Right renal pelvis (tissue), 4 donors: ENCODE measurements at regions not wholly inside any gene's neighbourhood (a gene's known extent, or its start where the extent isn't known, plus 50 kb on each side); places are given as distances from the start of the nearest gene placed in this dataset.
A peak's percentile ranks its signal among the peaks of the same experiment; 100 is the strongest.

Source experiments
- DNase-seq, 4 donors: peaks; one replicate each; pipeline ENCODE4 v3.0.0-alpha.2; 2013; ENCODE audit warnings: low read depth in 4 of 4, low spot score in 3 of 4, missing footprints in 1 of 4

DNA sequence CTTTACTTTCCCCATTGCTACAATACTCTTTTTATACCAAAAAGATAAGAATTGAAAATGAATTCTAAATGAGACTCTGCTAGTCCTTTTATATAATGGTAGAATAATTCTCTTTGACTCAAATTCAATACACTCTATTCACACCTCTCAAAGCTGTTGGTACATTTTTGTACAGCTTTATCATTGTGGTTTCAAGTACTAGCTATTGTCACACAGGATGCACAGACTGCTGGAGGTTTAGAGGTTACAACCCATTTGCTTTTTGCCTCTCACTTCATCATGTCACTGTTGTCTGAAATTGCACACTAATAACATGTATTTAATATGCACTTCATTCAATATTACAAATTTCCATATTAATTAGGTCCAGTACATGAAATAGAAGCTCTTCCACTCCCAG, 442.2 kb upstream of the ARID1B start:
- DNase-seq = no peak

DNA sequence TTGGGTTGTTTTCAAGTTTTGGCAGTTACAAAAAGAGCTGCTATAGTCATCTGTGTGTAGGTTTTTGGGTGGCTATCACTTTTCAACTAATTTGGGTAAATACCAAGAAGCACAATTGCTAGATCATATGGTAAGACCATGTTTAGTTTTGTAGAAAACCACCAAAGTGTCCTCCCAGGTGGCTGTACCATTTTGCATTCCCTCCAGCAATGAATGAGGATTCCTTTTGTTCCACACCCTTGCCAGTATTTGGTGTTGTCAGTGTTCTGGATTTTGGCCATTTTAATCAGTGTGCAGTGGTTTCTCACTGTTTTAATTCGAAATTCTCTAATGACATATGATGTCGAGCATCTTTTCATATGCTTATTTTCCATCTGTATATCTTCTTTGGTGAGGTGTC, 457.5 kb upstream of the ARID1B start:
- DNase-seq = no peak

DNA sequence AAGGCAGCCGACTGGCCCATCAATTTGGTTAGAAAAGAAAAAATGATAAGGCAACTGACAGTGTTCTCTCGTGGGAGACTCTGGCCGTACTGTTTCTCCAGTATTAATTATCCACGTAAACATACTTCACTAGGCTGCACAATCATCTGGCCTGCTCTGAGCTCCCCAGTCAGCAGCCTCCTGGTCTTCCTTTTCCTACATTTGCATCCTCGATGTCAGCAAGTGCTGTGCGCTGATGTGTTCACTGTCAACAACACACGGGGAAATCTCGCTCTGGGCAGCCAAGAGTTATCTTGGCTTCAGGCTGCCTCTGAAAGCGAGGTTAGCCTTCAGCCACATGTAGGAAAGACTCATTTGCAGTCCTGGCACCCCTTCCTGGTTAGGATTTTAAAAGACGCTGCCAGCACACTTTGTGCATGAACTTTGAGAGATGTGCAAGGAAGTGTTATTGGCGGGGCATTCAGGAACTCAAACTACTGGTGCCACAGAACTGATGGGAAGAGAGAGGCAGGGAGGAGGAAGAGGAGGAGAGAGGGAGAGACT, 460.5 kb upstream of the ARID1B start:
- DNase-seq = no peak

DNA sequence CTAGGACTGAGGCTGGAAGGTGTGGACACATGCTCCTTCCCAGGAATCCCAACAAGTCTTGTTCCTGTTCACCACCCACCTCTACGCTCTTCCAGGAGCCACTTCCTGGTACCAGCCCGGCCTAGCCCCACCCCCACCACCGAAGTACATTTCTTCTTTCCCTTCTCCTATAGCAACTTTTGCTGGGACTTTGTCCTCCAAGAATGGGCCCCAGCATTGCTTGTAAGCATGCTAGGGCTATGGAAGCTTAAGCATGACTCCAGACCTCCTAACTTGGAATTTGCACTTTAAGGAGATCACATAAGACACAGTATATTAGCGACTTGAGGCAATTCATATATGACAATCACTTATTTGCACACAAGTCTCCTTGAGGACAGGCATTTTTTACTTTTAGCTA, 462.0 kb upstream of the ARID1B start:
- no peak for DNase-seq

DNA sequence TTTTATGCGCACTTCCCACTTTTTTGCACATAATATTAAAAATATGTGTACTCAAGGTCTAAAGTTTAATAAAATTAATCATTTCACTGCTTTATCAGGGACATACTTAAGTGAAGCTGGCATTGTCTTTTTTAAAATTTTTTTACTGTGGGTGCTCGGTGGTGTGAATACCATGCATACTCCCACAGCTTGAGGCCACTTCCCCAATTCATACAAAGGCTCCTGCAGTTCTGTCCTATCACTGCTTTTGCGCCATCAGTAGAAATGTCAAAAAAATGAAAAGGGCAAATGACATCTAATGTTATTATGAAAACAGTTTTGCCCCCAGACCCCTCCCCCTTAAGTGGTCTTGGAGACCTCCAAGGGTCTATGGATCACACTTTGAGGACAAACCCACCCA, 464.1 kb upstream of the ARID1B start:
- DNase-seq = no peak

DNA sequence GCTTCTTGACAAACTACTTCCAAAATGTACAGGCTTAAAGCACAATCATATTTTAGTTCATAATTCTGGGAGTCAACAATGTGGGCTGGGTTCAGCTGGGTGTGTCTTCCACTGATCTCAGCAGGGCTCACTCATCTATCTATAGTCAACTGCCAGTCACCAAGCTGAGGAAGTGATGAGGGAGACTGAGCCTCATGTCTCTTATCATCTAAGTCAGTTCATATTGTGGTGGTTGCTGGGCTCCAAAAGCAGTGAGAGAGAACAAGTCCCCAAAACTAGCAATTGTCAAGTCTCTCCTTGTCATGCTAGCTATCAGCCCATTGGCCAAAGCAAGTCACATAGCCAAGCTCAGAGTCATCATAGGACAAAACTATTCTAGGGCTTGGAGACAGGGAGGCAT, 465.9 kb upstream of the ARID1B start:
- DNase-seq = no peak

DNA sequence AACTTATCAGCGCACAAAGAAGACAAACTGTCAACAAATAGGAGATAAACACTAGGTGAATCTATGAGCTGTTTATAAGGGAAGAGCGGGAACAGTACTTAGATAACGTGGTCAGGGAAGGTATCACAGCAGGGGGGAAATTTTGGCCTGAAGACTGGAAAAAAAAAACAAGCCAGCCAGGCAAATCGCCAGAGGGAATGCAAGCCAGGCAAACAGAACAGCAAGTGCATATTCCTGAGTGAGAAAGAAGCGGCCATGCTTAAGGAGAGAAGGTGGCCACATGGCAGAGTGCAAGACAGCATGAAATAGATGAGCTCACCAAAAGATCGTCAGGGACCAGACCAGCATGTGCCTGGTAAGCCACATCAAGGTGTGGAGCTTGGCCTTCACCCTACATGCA, 466.5 kb upstream of the ARID1B start:
- DNase-seq = no peak

DNA sequence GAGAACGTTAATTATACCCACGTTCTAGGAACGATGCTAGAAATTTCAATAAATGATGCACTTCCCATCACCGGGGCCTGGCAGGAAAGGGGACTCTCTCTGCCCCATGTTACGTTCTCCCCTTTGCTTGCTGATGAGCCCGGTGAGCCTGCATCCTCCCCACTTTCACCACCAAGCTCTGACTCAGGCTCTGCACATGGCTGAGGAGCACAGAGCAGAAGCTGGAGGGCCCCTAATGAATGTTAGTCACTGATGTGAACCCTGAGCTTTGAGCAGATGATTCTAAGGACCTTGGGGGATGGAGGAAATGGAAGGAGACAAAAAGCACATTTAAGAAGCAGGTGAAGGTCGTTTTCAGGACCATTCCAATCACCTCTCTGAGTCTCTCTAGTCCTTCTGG, 468.2 kb upstream of the ARID1B start:
- no peak for DNase-seq

DNA sequence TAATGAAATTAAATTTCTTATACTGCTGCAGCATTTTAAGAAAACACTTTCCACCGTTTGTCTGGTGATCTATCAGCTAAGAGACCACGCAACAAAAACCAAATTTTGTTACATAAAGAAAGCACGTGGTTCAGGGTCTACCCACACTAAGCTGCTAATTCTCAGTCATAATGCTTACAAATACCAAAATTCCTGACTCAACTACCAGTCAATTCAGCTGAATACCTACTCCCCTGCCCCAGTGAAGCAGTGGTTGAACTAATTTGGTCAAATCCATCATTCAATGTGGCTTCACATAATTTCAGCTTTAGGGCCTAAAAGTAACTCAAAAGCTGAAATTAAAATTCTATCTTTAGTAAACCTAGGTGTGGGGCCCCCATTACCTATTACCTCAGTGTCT, 468.6 kb upstream of the ARID1B start:
- DNase-seq = no peak

DNA sequence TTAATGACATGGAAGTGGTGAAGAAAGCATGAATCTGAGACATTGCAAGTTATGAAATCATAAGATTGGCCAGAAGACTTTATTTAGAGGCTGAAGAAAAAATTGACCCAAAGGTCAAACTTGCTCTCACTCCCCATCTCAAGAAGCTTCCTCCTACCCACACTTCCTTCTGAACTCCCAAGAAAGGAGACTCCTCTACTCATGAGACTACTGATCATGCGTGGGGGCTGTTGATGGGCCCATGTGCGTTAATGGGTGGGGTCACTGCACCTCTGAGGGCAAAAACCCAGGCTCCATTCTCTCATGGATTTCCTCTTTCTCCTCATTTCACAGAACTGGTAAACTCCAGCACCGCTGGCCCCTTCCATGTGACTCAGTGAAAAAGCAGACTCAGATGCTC, 470.6 kb upstream of the ARID1B start:
- DNase-seq = no peak

DNA sequence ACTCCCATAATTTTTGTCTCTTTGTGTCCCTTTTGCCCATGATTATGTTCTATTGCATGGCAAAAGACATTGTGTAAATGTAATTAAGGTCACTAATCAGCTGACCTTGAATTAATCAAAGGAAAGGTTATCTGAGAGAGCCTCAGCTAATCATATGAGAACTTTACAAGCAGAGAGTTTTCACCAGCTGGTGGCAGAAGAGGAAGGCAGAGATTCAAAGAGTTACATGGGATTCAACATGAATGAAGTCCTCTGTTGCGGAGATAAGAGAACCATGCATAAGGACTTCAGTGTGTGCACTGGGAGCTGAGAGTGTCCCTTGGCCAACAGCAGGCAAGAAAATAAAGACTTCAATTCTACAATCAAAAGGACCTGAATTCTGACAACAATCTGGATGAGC, 494.1 kb upstream of the ARID1B start:
- DNase-seq = no peak

DNA sequence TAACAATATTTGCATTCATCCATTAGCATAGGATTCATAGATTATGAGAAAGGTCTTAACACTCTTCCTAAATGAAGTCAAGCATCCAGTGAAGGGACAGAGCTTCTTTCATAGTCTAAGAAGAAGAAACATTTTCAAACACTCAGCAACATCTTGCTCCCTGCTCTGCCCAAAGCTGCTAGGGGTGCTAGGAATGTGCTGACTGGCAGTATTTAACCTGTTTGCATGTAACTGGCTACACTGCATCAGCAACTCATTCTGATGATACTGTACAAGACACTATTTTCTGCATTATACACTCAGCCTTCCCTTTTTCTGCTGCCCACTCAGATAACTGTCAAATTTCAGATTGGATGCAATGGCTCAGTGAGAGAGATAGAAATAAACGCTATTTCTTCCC, 495.1 kb upstream of the ARID1B start:
- no peak for DNase-seq

DNA sequence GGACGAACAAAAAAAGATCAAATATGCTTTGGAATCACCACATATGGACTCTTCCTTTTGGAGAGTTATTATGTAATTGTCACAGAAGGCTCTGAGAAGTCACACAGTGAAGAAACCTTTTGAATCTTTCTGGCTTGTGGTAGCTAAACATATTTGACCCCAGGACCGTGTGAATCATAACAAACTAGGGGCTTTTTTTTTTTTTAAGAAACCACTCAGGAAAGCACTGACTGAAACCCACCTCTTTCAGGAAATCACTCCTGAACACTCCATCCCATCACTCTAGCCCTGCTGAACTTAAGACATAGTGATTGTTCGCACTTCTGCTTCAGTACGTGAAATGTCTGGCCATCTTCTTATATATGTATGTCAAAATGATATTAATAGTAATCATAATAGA, 495.9 kb upstream of the ARID1B start:
- DNase-seq = no peak

DNA sequence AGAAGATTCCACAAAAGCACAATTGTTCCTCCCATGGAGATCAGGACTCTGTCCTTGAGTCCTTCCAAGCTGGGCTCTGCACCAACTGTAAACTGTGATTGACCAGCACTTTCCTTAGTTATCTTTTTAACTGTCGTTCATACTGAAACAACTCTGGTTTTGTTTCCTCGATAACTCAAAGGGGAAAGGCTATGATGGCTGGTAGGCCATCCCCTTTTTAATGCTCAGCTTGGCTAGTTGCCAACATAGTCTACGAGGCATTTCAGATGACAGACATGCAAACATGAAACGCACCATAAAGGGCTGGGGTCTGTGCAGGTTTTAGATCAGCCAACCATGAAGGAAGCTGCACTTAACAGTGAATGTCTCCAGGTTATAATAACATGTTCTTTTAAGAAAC, 497.1 kb upstream of the ARID1B start:
- no peak for DNase-seq

DNA sequence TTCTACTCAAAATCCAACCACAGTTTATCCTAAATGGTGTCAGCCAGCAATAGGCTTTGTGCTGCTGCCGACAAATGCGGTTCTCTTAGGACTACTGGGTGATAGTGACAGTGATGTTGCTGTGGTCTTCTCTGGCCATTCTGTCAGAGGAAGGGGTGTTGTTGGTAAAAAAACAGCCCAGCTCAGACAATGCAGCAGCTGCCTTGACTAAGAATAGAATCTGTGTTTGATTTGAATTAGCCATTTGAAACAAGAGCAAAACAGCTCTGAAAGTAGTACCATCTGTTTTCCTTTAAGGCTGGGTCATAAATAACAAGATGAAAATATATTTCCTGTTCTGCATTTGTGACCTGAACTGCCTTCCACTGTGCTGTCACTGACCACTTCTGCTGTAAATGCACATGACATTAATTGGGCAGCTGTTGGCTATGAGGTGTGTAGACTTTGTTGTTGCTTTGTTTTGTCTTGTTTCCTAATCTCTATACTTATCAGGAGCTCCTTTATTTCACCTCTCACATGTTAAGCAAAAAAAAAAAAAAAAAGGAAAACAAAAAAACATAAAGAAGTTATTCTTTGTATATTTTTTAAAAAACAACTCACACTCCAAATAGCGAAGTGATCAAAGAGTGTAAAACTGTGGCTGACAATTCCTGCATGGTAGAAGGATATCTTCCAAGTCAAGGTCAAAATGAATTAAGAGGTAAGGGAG, 497.8 kb upstream of the ARID1B start:
- peak; percentile 32 to 60 (median 46) for DNase-seq

DNA sequence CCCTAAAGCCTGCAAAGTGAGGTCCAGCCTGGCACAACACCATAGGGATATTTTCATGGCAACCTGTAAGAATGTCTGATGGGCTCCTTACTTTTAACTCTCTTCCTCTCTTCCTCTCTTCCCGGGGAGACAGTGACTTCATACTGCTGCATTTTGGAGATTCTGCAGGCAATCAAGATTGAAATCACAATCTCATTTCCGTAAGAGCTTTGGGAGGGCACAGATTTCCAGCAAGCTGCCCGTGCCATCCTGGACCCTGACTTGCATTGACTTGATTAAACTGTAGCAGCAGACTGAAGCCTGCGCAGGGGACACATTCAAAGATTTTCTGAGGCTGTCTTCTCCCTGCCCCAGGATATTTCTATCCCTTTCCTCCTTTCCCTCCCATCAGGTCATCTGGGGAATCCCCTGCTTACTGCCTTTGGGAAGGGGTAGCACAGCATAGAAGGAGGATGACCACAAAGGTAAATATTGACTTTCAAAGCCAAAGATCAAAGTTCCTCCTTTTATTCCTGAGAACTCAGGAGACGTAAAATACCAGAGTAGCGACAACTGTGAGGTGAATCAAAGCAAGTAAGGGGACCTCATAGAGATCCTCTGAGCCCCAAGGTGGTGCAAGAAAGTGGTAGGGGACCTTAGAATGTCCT, 504.0 kb upstream of the ARID1B start:
- DNase-seq = no peak

DNA sequence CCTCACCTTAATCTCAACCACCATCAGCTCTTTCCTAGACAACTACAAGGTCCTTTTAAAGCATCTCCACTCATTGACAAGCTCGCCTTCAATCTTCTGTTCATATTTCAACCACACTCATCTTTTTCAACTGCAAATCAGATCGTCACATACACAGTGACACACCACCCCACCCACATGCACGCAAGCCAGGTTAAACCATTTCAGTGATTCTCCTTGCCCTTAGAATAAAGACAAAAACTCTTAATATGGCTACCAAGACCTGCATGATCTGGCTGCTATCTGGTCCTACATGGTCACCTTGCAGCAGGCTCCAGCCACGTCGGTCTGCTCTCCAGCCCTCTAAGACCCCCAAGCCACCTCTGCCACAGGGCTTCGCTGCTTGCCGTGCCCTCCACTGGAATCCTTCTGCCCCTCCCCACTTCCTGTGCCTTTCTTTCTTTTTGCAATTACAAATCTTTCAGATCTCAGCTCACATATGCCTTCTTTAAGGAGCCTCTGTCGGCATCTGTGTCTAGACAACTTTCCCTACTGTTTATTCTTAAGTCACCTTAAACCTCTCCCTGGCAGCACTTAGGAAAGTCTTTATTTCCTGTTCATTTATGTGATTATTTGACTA, 507.3 kb upstream of the ARID1B start:
- no peak for DNase-seq

DNA sequence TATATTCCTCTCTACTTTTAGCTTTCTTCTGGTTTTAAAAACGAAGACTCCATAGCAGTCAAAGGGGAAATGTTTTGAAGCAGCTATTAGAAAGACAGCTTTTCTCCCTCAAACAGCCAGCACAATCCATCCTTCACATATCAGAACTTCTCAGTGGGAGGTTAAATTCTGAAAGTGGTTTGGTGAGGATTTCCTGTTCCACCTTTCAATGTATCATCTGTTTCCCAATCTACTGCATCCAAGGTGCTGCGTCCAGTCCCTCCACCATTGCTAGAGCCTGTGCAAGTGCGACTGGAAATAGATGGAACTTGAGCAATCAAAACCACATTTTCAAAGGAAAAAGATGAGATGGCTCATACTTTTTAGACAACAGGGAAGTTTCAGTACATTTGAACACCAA, 508.3 kb upstream of the ARID1B start:
- no peak for DNase-seq

DNA sequence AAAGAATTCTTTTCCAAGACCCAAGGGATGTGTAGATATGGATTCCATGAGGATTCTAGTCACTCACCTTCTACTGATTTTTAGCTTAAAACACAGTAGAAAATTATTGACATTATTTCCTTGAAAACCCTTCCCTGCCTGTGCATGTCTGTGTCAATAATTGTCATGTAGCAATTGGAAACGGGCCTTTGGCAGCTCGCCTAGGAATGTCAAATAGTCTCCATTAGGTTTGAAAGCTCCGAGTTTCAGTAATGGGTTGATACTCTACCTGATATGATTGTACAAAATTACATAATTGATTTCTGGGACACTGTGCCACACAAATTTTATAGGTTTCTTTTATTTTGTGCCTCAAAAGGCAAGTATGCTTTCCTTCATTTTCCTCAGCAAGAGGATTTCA, 515.2 kb upstream of the ARID1B start:
- DNase-seq = no peak

DNA sequence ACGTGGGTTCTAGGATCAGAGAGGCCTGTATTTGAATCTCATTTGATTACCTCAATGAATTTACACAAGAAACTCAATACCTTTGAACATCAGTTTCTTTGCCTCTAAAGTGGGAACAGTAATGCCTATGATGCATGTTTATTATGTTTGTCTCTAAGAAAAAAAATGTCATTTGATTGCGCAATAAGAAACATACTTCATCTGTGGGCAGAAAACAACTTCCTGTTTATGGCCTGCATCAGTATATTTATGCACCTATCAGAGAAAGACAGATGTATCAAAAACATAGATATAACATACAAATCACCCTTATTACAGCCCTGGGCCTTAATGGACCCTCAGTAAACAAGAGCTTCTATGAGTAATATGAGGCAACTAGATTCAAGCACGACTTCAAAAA, 516.4 kb upstream of the ARID1B start:
- no peak for DNase-seq

DNA sequence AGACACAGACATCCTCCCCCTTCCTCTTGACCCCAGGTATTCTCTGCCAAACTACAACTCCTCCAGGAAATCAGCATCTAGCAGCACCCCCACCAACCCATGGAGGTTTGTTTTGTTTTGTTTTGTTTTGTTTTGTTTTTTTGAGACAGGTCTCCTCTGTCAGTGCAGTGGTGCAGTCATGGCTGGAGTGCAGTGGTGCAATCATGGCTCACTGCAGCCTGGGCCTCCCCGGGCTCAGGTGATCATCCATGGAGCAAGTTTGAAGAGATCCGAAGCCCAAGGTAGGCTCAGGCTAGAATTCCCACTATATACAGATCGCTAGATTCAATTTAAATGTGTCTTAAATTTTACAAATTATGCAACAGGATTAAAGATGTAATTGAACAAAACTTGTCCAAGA, 518.2 kb upstream of the ARID1B start:
- DNase-seq = no peak

DNA sequence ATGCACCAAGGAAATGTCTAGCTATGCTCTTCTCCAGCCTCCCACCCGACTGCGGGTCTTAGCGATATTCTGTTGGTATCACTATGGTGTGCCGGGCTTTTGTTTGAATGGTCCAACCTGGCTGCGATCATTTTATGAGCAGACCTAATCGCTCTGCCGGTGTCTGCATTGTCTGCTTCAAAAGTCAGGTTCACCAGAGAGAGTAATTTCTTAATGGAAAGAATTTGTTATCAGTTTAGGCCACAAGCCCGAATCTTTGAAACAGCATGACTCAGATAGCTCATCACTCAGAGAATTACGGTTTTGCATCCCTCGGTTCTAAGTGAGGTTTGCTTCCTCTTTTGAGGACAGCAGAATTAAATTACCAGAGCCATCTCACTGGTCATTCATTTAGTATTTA, 521.0 kb upstream of the ARID1B start:
- no peak for DNase-seq
